Sigmoid colon (tissue), 4 donors: ENCODE measurements at regions not wholly inside any gene's neighbourhood (a gene's known extent, or its start where the extent isn't known, plus 50 kb on each side); places are given as distances from the start of the nearest gene placed in this dataset.

Experiments used
- CTCF ChIP-seq, 4 experiments: fragments of 450-650 bp in 3 of 4; fragments of 200-600 bp in 1 of 4; IDR thresholded peaks; one replicate each; pipeline ENCODE4 v1.5.1; 2016 to 2019; ENCODE audit warnings: antibody characterized with exemption in 4 of 4, mild to moderate bottlenecking in 3 of 4, moderate library complexity in 2 of 4
- EP300 ChIP-seq, 4 donors: sonication (generic); formaldehyde crosslinking; IDR thresholded peaks; one replicate each; pipeline ENCODE4 v1.6.1; 2017; ENCODE audit warnings: antibody characterized with exemption in 4 of 4
- POLR2A ChIP-seq, 2 donors: fragments of 450-650 bp; IDR thresholded peaks; one replicate each; pipeline ENCODE4 v1.6.1; 2016; ENCODE audit warnings: antibody characterized with exemption in 2 of 2, mild to moderate bottlenecking in 2 of 2, moderate library complexity in 2 of 2
- POLR2AphosphoS5 ChIP-seq, 4 donors: sonication (generic); formaldehyde crosslinking; IDR thresholded peaks; one replicate each; pipeline ENCODE4 v1.6.1; 2017; ENCODE audit warnings: antibody characterized with exemption in 4 of 4

DNA sequence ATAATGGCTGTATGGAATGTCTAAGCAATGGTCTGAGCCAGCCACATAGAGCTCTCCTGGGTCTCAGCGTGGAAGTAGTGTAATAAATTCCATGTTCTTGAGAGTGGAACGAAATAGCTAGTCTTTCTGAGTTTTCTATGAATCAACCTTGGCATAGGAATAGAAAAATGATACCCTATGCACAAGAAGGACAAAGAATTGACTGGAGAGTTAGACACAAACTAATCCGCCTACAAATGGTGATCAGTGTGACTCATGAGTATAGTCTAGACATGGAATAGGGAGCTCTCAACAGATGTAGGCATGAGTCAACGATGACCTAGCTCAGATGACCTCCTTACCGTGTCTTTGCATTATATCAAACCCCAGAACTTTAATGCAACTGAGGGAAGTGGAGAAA is 256.8 kb upstream of the GRIN3A start:
- TF ChIP-seq POLR2A (IDR thresholded peaks at IDR 0.05) (no peak), CTCF (IDR thresholded peaks at IDR 0.05) (no peak), POLR2AphosphoS5 (IDR thresholded peaks at IDR 0.05) (no peak), EP300 (IDR thresholded peaks at IDR 0.05) (no peak)
